Natural killer cell (primary cell): ENCODE measurements at regions not wholly inside any gene's neighbourhood (a gene's known extent, or its start where the extent isn't known, plus 50 kb on each side); places are given as distances from the start of the nearest gene placed in this dataset.

Experiments used
- ATAC-seq, 3 donors: fragments of 150-1000 bp in 2 of 3; fragments of 200-7000 bp in 1 of 3; cut with Tn5 transposase; 1 replicate in 1 of 3; 2 replicates in 2 of 3; pipeline ENCODE4 v1.10.0; 2021; ENCODE audit warnings: mild to moderate bottlenecking in 2 of 3, moderate library complexity in 2 of 3
- DNase-seq, 2 donors: peaks; one replicate each; pipeline versions ENCODE4 v3.0.0 to v3.0.0-alpha.2; 2013 to 2021; ENCODE audit warnings: mixed read lengths in 1 of 2
- H3K27ac ChIP-seq: one replicate; pipeline ENCODE4 v1.5.1; 2013; ENCODE audit warnings: mild to moderate bottlenecking, low read length
- H3K27me3 ChIP-seq: one replicate; pipeline ENCODE4 v1.6.1; 2013; ENCODE audit warnings: low read length; ENCODE audit not compliant: control insufficient read depth, insufficient read depth
- H3K36me3 ChIP-seq: one replicate; pipeline ENCODE4 v1.6.1; 2013; ENCODE audit warnings: low read length; ENCODE audit not compliant: control insufficient read depth, insufficient read depth
- H3K4me1 ChIP-seq: one replicate; pipeline ENCODE4 v1.6.1; 2013; ENCODE audit warnings: low read length; ENCODE audit not compliant: control insufficient read depth, insufficient read depth
- H3K4me3 ChIP-seq: one replicate; pipeline ENCODE4 v1.5.1; 2013; ENCODE audit warnings: low read length
- H3K9me3 ChIP-seq: one replicate; pipeline ENCODE4 v1.6.1; 2013; ENCODE audit warnings: low read length; ENCODE audit not compliant: control insufficient read depth, insufficient read depth
- H3K27ac Mint-ChIP-seq, 2 donors: one replicate each; pipeline ENCODE4 v1.8.0; 2022; ENCODE audit warnings: mild to moderate bottlenecking in 2 of 2, mixed read lengths in 2 of 2, moderate library complexity in 1 of 2
- H3K27me3 Mint-ChIP-seq, 2 donors: one replicate each; pipeline ENCODE4 v1.8.0; 2022; ENCODE audit warnings: low read depth in 2 of 2, mixed read lengths in 2 of 2
- H3K36me3 Mint-ChIP-seq: one replicate; pipeline ENCODE4 v1.8.0; 2022; ENCODE audit warnings: mixed read lengths
- H3K4me1 Mint-ChIP-seq, 2 donors: one replicate each; pipeline ENCODE4 v1.8.0; 2022; ENCODE audit warnings: mixed read lengths in 2 of 2
- H3K4me3 Mint-ChIP-seq: one replicate; pipeline ENCODE4 v1.8.0; 2022; ENCODE audit warnings: mild to moderate bottlenecking, moderate library complexity, mixed read lengths
- H3K9me3 Mint-ChIP-seq, 2 donors: one replicate each; pipeline ENCODE4 v1.8.0; 2022; ENCODE audit warnings: mixed read lengths in 2 of 2
- CTCF ChIP-seq: fragments of 200-600 bp; IDR thresholded peaks from one replicate; pipeline ENCODE4 v1.8.0; 2022; ENCODE audit warnings: antibody characterized with exemption
- WGBS: methylation state at CpG from one replicate; pipeline ENCODE4 v1.1.7; 2013; ENCODE audit warnings: missing lambda C conversion rate; ENCODE audit not compliant: insufficient coverage; 5-methylcytosine and 5-hydroxymethylcytosine counted together
- intact Hi-C: fragments of 100-400 bp; cut with micrococcal nuclease; formaldehyde crosslinking; loops from one replicate; pipeline ENCODE4 v1.14.2; 2022

- Histone ChIP-seq H3K4me3 (no peak overlapping the region), H3K4me1 (no peaks in the 10 kb centered on the region), H3K27ac (no peak overlapping the region), H3K36me3 (no peaks in the 10 kb centered on the region), H3K27me3 (no peaks in the 10 kb centered on the region), H3K9me3 (no peaks in the 10 kb centered on the region)
- H3K9me3 Mint-ChIP-seq = peaks cover 4 to 6% of the 10 kb centered on the region in 2 donors
- H3K4me1 Mint-ChIP-seq = no peaks in the 10 kb centered on the region
- no peak for DNase-seq
- no peak for TF ChIP-seq CTCF
- H3K36me3 Mint-ChIP-seq = peaks cover 7% of the 10 kb centered on the region
- WGBS = 84% methylated on average over 3 of the region's 3 CpGs
- peaks cover 0 to 10% of the 10 kb centered on the region in 2 donors for H3K27me3 Mint-ChIP-seq
- intact Hi-C loops = no loop called here
- no peak overlapping the region for H3K4me3 Mint-ChIP-seq
- ATAC-seq = no peak
- H3K27ac Mint-ChIP-seq = no peak overlapping the region
Measured at GRCh38 chr18:54060343-54061005, 164.0 kb downstream of the MBD2 start.

- no peak for TF ChIP-seq CTCF
- no peak overlapping the region for H3K4me3 Mint-ChIP-seq
- no peaks in the 10 kb centered on the region for H3K36me3 ChIP-seq
- no peaks in the 10 kb centered on the region for H3K36me3 Mint-ChIP-seq
- ATAC-seq (no peak), DNase-seq (no peak)
- no peaks in the 10 kb centered on the region for H3K9me3 ChIP-seq
- H3K4me1 ChIP-seq = no peaks in the 10 kb centered on the region
- no peaks in the 10 kb centered on the region for H3K4me1 Mint-ChIP-seq
- no peak overlapping the region for H3K4me3 ChIP-seq
- H3K27me3 ChIP-seq = no peaks in the 10 kb centered on the region
- peaks cover 0 to 2% of the 10 kb centered on the region in 2 donors for H3K9me3 Mint-ChIP-seq
- no peak overlapping the region for H3K27ac Mint-ChIP-seq
- H3K27me3 Mint-ChIP-seq = no peaks in the 10 kb centered on the region
- 94% methylated on average over 2 of the region's 2 CpGs for WGBS
- intact Hi-C loops = no loop called here
- H3K27ac ChIP-seq = no peak overlapping the region
Measured at GRCh38 chr18:54052732-54053429, 171.6 kb downstream of the MBD2 start.

- intact Hi-C loops = no loop called here
- Mint-ChIP-seq H3K4me1 (no peaks in the 10 kb centered on the region), H3K27me3 (no peaks in the 10 kb centered on the region), H3K36me3 (no peaks in the 10 kb centered on the region), H3K9me3 (peaks cover 0 to 2% of the 10 kb centered on the region in 2 donors), H3K27ac (no peak overlapping the region), H3K4me3 (no peak overlapping the region)
- no peaks in the 10 kb centered on the region for H3K9me3 ChIP-seq
- no peak overlapping the region for H3K4me3 ChIP-seq
- TF ChIP-seq CTCF = no peak
- no peak for ATAC-seq
- no peaks in the 10 kb centered on the region for H3K27me3 ChIP-seq
- no peak overlapping the region for H3K27ac ChIP-seq
- H3K36me3 ChIP-seq = no peaks in the 10 kb centered on the region
- H3K4me1 ChIP-seq = no peaks in the 10 kb centered on the region
- no peak for DNase-seq
Measured at GRCh38 chr18:54052259-54052658, 172.2 kb downstream of the MBD2 start.
